22Rv1 (cell line): ENCODE measurements at regions not wholly inside any gene's neighbourhood (a gene's known extent, or its start where the extent isn't known, plus 50 kb on each side); places are given as distances from the start of the nearest gene placed in this dataset.

Source experiments
- H3K27ac ChIP-seq: fragments of 450-650 bp; 2 replicates; pipeline ENCODE4 v1.5.1; 2017
- CTCF ChIP-seq: fragments of 450-650 bp; IDR thresholded peaks from 2 replicates; pipeline ENCODE4 v1.5.1; 2017; ENCODE audit warnings: mild to moderate bottlenecking
- ZFX ChIP-seq: fragments of 450-650 bp; IDR thresholded peaks from 2 replicates; pipeline ENCODE4 v1.6.1; 2017; ENCODE audit warnings: antibody characterized with exemption, borderline replicate concordance

- H3K27ac ChIP-seq: no peak overlapping the region
- TF ChIP-seq ZFX (no peak), CTCF (no peak)
Measured at GRCh38 chr1:30607723-30608122, 115.7 kb downstream of the MATN1 start.

- TF ChIP-seq ZFX (no peak), CTCF (no peak)
- no peak overlapping the region for H3K27ac ChIP-seq
Measured at GRCh38 chr1:30606166-30606565, 117.2 kb downstream of the MATN1 start.

- H3K27ac ChIP-seq: no peak overlapping the region
- TF ChIP-seq ZFX (no peak), CTCF (no peak)
Measured at GRCh38 chr1:30605441-30605920, 117.9 kb downstream of the MATN1 start.

- H3K27ac ChIP-seq: no peak overlapping the region
- TF ChIP-seq ZFX (no peak), CTCF (no peak)
Measured at GRCh38 chr1:30604801-30605440, 118.5 kb downstream of the MATN1 start.

- TF ChIP-seq CTCF: no peak
- no peak for TF ChIP-seq ZFX
- no peak overlapping the region for H3K27ac ChIP-seq
Measured at GRCh38 chr1:30603081-30603858, 120.1 kb downstream of the MATN1 start.

- TF ChIP-seq CTCF (no peak), ZFX (no peak)
- no peak overlapping the region for H3K27ac ChIP-seq
Measured at GRCh38 chr1:30601316-30602085, 121.9 kb downstream of the MATN1 start.
